Activated B cell treated with CpG ODN at 0.5 μM for 24 hours (primary cell): ENCODE measurements at regions not wholly inside any gene's neighbourhood (a gene's known extent, or its start where the extent isn't known, plus 50 kb on each side); places are given as distances from the start of the nearest gene placed in this dataset.

Experiments used
- ATAC-seq: fragments of 200-7000 bp; cut with Tn5 transposase; one replicate; pipeline ENCODE4 v1.10.0; 2021; ENCODE audit warnings: low read depth, mild to moderate bottlenecking, moderate library complexity
- CTCF ChIA-PET: fragments of 350-600 bp; sonication (Branson Sonifier 250); formaldehyde crosslinking; loops from one replicate; lab custom pipeline; 2021; ENCODE audit warnings: antibody characterized with exemption; lab: Charles Lee
- POLR2A ChIA-PET: fragments of 350-600 bp; sonication (Branson Sonifier 250); formaldehyde crosslinking; loops from one replicate; lab custom pipeline; 2021; ENCODE audit warnings: antibody characterized with exemption; lab: Charles Lee
- DNase-seq: peaks from one replicate; pipeline ENCODE4 v3.0.0; 2022
- H3K27ac Mint-ChIP-seq: one replicate; pipeline ENCODE4 v1.8.0; 2020; ENCODE audit warnings: mixed read lengths
- H3K27me3 Mint-ChIP-seq: one replicate; pipeline ENCODE4 v1.8.0; 2021; ENCODE audit warnings: mixed read lengths
- H3K36me3 Mint-ChIP-seq: one replicate; pipeline ENCODE4 v1.8.0; 2021; ENCODE audit warnings: low read depth, mixed read lengths
- H3K4me1 Mint-ChIP-seq: one replicate; pipeline ENCODE4 v1.8.0; 2021; ENCODE audit warnings: mixed read lengths
- H3K4me3 Mint-ChIP-seq: one replicate; pipeline ENCODE4 v1.8.0; 2020; ENCODE audit warnings: mild to moderate bottlenecking, mixed read lengths
- H3K9me3 Mint-ChIP-seq: one replicate; pipeline ENCODE4 v1.8.0; 2020; ENCODE audit warnings: mixed read lengths
- CTCF ChIP-seq: fragments of 200-600 bp; IDR thresholded peaks from one replicate; pipeline ENCODE4 v1.8.0; 2022; ENCODE audit warnings: antibody characterized with exemption, mild to moderate bottlenecking
- intact Hi-C: fragments of 100-400 bp; cut with micrococcal nuclease; formaldehyde crosslinking; loops from one replicate; pipeline ENCODE4 v1.15.1; 2024

GRCh38 chr5:7955476-7955875 lies 86.5 kb downstream of the MTRR start:
- no peak for DNase-seq
- CTCF ChIA-PET: no interaction called here
- no peak for TF ChIP-seq CTCF
- Mint-ChIP-seq H3K36me3 (no peaks in the 10 kb centered on the region), H3K9me3 (peaks cover 3% of the 10 kb centered on the region), H3K27me3 (no peaks in the 10 kb centered on the region), H3K4me3 (no peak overlapping the region), H3K27ac (no peak overlapping the region), H3K4me1 (peaks cover 8% of the 10 kb centered on the region)
- POLR2A ChIA-PET: no interaction called here
- intact Hi-C loops: no loop called here
- no peak for ATAC-seq

- H3K9me3 Mint-ChIP-seq: no peaks in the 10 kb centered on the region
- POLR2A ChIA-PET: no interaction called here
- H3K36me3 Mint-ChIP-seq: no peaks in the 10 kb centered on the region
- CTCF ChIA-PET: no interaction called here
- no peak for TF ChIP-seq CTCF
- no peaks in the 10 kb centered on the region for H3K27me3 Mint-ChIP-seq
- intact Hi-C loops: no loop called here
- H3K4me1 Mint-ChIP-seq: peaks cover 10% of the 10 kb centered on the region
- H3K27ac Mint-ChIP-seq: no peak overlapping the region
- ATAC-seq (no peak), DNase-seq (no peak)
- H3K4me3 Mint-ChIP-seq: no peak overlapping the region
Measured at GRCh38 chr5:7957329-7957728, 88.4 kb downstream of the MTRR start.

GRCh38 chr5:7960142-7960541 lies 91.2 kb downstream of the MTRR start:
- ChIA-PET CTCF (no interaction called here), POLR2A (no interaction called here)
- intact Hi-C loops: no loop called here
- Mint-ChIP-seq H3K4me1 (peaks cover 10% of the 10 kb centered on the region), H3K27ac (no peak overlapping the region), H3K36me3 (no peaks in the 10 kb centered on the region), H3K27me3 (peaks cover 3% of the 10 kb centered on the region), H3K9me3 (no peaks in the 10 kb centered on the region), H3K4me3 (no peak overlapping the region)
- no peak for TF ChIP-seq CTCF
- DNase-seq: no peak
- no peak for ATAC-seq

GRCh38 chr5:7961540-7961939 lies 92.6 kb downstream of the MTRR start:
- DNase-seq (no peak), ATAC-seq (no peak)
- peaks cover 3% of the 10 kb centered on the region for H3K27me3 Mint-ChIP-seq
- H3K36me3 Mint-ChIP-seq: no peaks in the 10 kb centered on the region
- no peaks in the 10 kb centered on the region for H3K9me3 Mint-ChIP-seq
- ChIA-PET CTCF (interaction anchor here (1.3 kb wide), 1 partner anchor 75 kb away, joined by 3 read pairs; no protein-coding TSS in a partner anchor), POLR2A (no interaction called here)
- TF ChIP-seq CTCF: no peak
- H3K27ac Mint-ChIP-seq: no peak overlapping the region
- H3K4me1 Mint-ChIP-seq: peaks cover 10% of the 10 kb centered on the region
- intact Hi-C loops: no loop called here
- no peak overlapping the region for H3K4me3 Mint-ChIP-seq

GRCh38 chr5:7970816-7971215 lies 101.9 kb downstream of the MTRR start:
- peaks cover 2% of the 10 kb centered on the region for H3K27me3 Mint-ChIP-seq
- ATAC-seq (peak; percentile 58), DNase-seq (no peak)
- intact Hi-C loops: no loop called here
- peaks cover 16% of the 10 kb centered on the region for H3K4me1 Mint-ChIP-seq
- CTCF ChIA-PET: interaction anchor here (0.6 kb wide), 1 partner anchor 57 kb away, joined by 4 read pairs; no protein-coding TSS in a partner anchor
- no peak overlapping the region for H3K4me3 Mint-ChIP-seq
- H3K27ac Mint-ChIP-seq: peak overlapping the region; percentile 42
- no peak for TF ChIP-seq CTCF
- POLR2A ChIA-PET: interaction anchor here (0.7 kb wide), 1 partner anchor 102 kb away, joined by 3 read pairs; the partner anchor contains the start of gene MTRR
- H3K9me3 Mint-ChIP-seq: no peaks in the 10 kb centered on the region
- H3K36me3 Mint-ChIP-seq: no peaks in the 10 kb centered on the region
